Neural progenitor cell (in vitro differentiated cells): ENCODE measurements at regions not wholly inside any gene's neighbourhood (a gene's known extent, or its start where the extent isn't known, plus 50 kb on each side); places are given as distances from the start of the nearest gene placed in this dataset.
A peak's percentile ranks its signal among the peaks of the same experiment; 100 is the strongest.

ENCODE experiments used
- DNase-seq: peaks from one replicate; pipeline ENCODE4 v3.0.0-alpha.2; 2016; ENCODE audit warnings: low spot score
- H2AFZ ChIP-seq: fragments of 200-600 bp; sonication (generic); replicated peaks from 2 replicates; pipeline ENCODE4 v1.6.1; 2016; ENCODE audit warnings: antibody characterized with exemption
- H3F3A ChIP-seq: fragments of 200-600 bp; sonication (generic); 2 replicates; pipeline ENCODE4 v1.6.1; 2016; ENCODE audit warnings: antibody characterized with exemption, low read depth
- H3K27ac ChIP-seq: fragments of 200-600 bp; sonication (generic); 2 replicates; pipeline ENCODE4 v1.5.1; 2016; ENCODE audit warnings: mild to moderate bottlenecking
- H3K27me3 ChIP-seq: fragments of 200-600 bp; sonication (generic); 2 replicates; pipeline ENCODE4 v1.6.1; 2016; ENCODE audit warnings: mild to moderate bottlenecking, moderate library complexity
- H3K36me3 ChIP-seq: fragments of 200-600 bp; sonication (generic); 2 replicates; pipeline ENCODE4 v1.5.1; 2016
- H3K4me1 ChIP-seq: fragments of 200-600 bp; sonication (generic); 2 replicates; pipeline ENCODE4 v1.6.1; 2016; ENCODE audit warnings: mixed run types
- H3K4me2 ChIP-seq: fragments of 200-600 bp; sonication (generic); 2 replicates; pipeline ENCODE4 v1.6.1; 2016
- H3K4me3 ChIP-seq: fragments of 200-600 bp; sonication (generic); 2 replicates; pipeline ENCODE4 v1.5.1; 2016
- H3K79me2 ChIP-seq: fragments of 200-600 bp; sonication (generic); 2 replicates; pipeline ENCODE4 v1.6.1; 2016; ENCODE audit warnings: low read depth
- H3K9ac ChIP-seq: fragments of 200-600 bp; sonication (generic); 2 replicates; pipeline ENCODE4 v1.6.1; 2016
- H3K9me3 ChIP-seq: fragments of 200-600 bp; sonication (generic); 2 replicates; pipeline ENCODE4 v1.5.1; 2016; ENCODE audit warnings: low read depth
- H4K20me1 ChIP-seq: fragments of 200-600 bp; sonication (generic); 2 replicates; pipeline ENCODE4 v1.6.1; 2016; ENCODE audit warnings: low read depth
- H3K27ac Mint-ChIP-seq: 3 replicates; pipeline ENCODE4 v1.8.0; 2021; ENCODE audit warnings: mixed read lengths
- H3K27me3 Mint-ChIP-seq: 2 replicates; pipeline ENCODE4 v1.8.0; 2022; ENCODE audit warnings: low read depth, mild to moderate bottlenecking, inconsistent platforms, moderate library complexity, mixed read lengths; ENCODE audit not compliant: insufficient read depth
- H3K36me3 Mint-ChIP-seq: 3 replicates; pipeline ENCODE4 v1.8.0; 2021; ENCODE audit warnings: mixed read lengths
- H3K4me1 Mint-ChIP-seq: 3 replicates; pipeline ENCODE4 v1.8.0; 2021; ENCODE audit warnings: mixed read lengths
- H3K4me3 Mint-ChIP-seq: 3 replicates; pipeline ENCODE4 v1.8.0; 2021; ENCODE audit warnings: mild to moderate bottlenecking, moderate library complexity, mixed read lengths
- H3K9me3 Mint-ChIP-seq: 3 replicates; pipeline ENCODE4 v1.8.0; 2020; ENCODE audit warnings: mixed read lengths
- EZH2 ChIP-seq: fragments of 200-600 bp; sonication (generic); IDR thresholded peaks from 2 replicates; pipeline ENCODE4 v1.6.1; 2017; ENCODE audit warnings: antibody characterized with exemption, mild to moderate bottlenecking, moderate library complexity
- EZH2phosphoT487 ChIP-seq: fragments of 200-600 bp; sonication (generic); IDR thresholded peaks from 2 replicates; pipeline ENCODE4 v1.6.1; 2017; ENCODE audit warnings: antibody characterized with exemption
- TF ChIP-seq, protein P1 (sequence below): fragments of 200-600 bp; sonication (generic); IDR thresholded peaks from 2 replicates; pipeline ENCODE4 v1.5.1; 2017; ENCODE audit warnings: antibody characterized with exemption, mild to moderate bottlenecking

DNA sequence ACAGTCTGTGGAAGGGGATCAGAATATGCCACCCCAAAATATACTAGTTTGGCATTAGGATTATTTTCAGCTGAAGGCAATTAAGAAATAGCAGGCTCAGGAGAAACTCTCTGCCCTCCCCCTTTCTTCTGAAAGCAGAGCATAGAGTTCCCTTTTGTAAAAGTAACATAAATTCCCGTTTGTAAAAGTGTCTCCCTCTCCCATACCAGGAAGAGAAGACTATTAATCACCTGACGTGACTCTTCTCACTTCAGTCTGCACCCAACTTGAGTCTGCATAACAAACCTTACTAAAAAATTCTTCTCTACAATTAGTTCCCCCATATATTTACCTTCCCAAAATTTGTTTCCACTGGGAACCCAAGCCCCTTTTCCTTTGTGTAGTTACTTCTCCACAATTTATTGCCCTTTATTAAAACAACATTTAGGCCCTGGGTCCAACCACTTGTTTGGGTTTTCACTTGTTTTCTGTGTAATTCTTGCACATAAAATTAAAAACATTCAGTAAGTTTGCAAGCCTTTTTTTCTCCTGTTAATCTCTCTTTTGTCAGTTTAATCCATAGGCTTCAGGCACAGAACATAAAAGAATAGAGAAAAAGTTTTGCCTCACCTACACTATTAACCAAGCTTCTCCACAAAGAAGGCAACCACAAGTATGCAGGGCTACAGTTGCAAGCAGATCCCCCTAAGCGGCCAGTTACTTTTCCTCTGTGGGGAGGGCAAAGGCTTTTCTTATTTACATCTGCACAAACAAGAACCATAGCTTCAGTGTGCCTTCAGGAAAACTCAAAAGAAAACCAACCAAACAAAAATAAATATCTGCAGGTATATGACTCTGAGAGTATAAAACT lies 73.8 kb upstream of the EPCAM start:
- no peaks in the 10 kb centered on the region for H4K20me1 ChIP-seq
- H3K9ac ChIP-seq = no peak overlapping the region
- H3K27me3 ChIP-seq = no peaks in the 10 kb centered on the region
- H3K27ac ChIP-seq = peak overlapping the region; percentile 74
- peak; percentile 31 for DNase-seq
- H3K4me2 ChIP-seq = peak overlapping the region; percentile 12
- H3K79me2 ChIP-seq = no peaks in the 10 kb centered on the region
- peak overlapping the region; percentile 68 for H3K27ac Mint-ChIP-seq
- no peaks in the 10 kb centered on the region for H3K36me3 ChIP-seq
- H3K9me3 Mint-ChIP-seq = no peaks in the 10 kb centered on the region
- H2AFZ ChIP-seq = peak overlapping the region; percentile 48
- peaks cover 15% of the 10 kb centered on the region for H3K4me1 ChIP-seq
- H3K4me1 Mint-ChIP-seq = peaks cover 23% of the 10 kb centered on the region
- no peak overlapping the region for H3K4me3 Mint-ChIP-seq
- no peaks in the 10 kb centered on the region for H3K27me3 Mint-ChIP-seq
- H3K4me3 ChIP-seq = no peak overlapping the region
- TF ChIP-seq EZH2 = no peak
- no peak for TF ChIP-seq EZH2phosphoT487
- peaks cover 9% of the 10 kb centered on the region for H3F3A ChIP-seq
- no peaks in the 10 kb centered on the region for H3K36me3 Mint-ChIP-seq
- H3K9me3 ChIP-seq = no peaks in the 10 kb centered on the region

DNA sequence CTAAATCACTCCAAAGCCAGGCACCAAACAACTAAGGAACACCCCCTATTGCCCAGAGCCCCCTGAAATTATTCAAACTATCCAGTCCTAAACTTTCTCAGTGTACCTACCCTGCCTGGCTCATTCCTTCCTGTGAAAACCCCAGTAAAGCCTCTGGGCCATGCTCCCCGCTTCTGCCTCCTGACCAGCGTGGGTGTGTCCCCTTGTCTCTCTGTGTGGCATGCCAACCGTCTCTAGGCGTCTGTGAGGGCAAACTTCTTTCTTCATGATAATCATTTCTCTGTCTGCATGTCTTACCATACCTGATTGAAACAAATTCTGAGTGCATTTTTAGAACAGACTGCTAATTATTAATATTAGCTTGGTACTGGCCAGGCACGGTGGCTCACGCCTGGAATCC lies 75.1 kb upstream of the EPCAM start:
- Mint-ChIP-seq H3K4me1 (peaks cover 19% of the 10 kb centered on the region), H3K36me3 (no peaks in the 10 kb centered on the region), H3K27me3 (no peaks in the 10 kb centered on the region), H3K27ac (no peak overlapping the region), H3K4me3 (no peak overlapping the region), H3K9me3 (no peaks in the 10 kb centered on the region)
- Histone ChIP-seq H2AFZ (no peak overlapping the region), H4K20me1 (no peaks in the 10 kb centered on the region), H3K4me1 (peaks cover 15% of the 10 kb centered on the region), H3K4me3 (no peak overlapping the region), H3K4me2 (no peak overlapping the region), H3K9ac (no peak overlapping the region), H3F3A (peaks cover 9% of the 10 kb centered on the region), H3K27me3 (no peaks in the 10 kb centered on the region), H3K27ac (no peak overlapping the region), H3K9me3 (no peaks in the 10 kb centered on the region), H3K79me2 (no peaks in the 10 kb centered on the region), H3K36me3 (no peaks in the 10 kb centered on the region)
- no peak for DNase-seq
- TF ChIP-seq, protein P1, sequence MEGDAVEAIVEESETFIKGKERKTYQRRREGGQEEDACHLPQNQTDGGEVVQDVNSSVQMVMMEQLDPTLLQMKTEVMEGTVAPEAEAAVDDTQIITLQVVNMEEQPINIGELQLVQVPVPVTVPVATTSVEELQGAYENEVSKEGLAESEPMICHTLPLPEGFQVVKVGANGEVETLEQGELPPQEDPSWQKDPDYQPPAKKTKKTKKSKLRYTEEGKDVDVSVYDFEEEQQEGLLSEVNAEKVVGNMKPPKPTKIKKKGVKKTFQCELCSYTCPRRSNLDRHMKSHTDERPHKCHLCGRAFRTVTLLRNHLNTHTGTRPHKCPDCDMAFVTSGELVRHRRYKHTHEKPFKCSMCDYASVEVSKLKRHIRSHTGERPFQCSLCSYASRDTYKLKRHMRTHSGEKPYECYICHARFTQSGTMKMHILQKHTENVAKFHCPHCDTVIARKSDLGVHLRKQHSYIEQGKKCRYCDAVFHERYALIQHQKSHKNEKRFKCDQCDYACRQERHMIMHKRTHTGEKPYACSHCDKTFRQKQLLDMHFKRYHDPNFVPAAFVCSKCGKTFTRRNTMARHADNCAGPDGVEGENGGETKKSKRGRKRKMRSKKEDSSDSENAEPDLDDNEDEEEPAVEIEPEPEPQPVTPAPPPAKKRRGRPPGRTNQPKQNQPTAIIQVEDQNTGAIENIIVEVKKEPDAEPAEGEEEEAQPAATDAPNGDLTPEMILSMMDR = no peak
- TF ChIP-seq EZH2phosphoT487 (no peak), EZH2 (no peak)

DNA sequence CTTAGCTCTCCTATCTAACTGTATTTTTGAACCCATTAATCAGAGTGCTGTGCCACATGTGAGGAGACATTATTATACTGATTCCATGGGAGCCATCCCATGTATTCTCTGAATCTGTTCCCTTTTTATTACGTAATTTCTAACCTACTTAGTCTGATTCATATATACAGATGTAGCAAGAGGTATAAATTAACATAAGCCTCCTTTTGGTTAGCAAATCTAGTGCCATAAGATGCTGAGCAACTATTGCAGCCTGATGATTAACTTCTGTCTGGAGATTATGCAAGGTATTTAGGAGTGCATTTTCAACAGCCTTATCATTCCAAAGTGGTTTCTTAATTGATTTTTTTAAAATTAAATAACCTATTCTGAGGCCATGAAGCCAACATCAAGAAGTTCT lies 80.2 kb upstream of the EPCAM start:
- Histone ChIP-seq H3K4me2 (no peak overlapping the region), H3K4me3 (no peak overlapping the region), H4K20me1 (no peaks in the 10 kb centered on the region), H2AFZ (no peak overlapping the region), H3K4me1 (no peaks in the 10 kb centered on the region), H3K9me3 (no peaks in the 10 kb centered on the region), H3K27ac (no peak overlapping the region), H3K36me3 (no peaks in the 10 kb centered on the region), H3K79me2 (no peaks in the 10 kb centered on the region), H3K27me3 (no peaks in the 10 kb centered on the region), H3K9ac (no peak overlapping the region), H3F3A (no peaks in the 10 kb centered on the region)
- Mint-ChIP-seq H3K9me3 (no peaks in the 10 kb centered on the region), H3K27me3 (peaks cover 2% of the 10 kb centered on the region), H3K4me1 (peaks cover 13% of the 10 kb centered on the region), H3K4me3 (no peak overlapping the region), H3K27ac (no peak overlapping the region), H3K36me3 (no peaks in the 10 kb centered on the region)
- DNase-seq = no peak
- TF ChIP-seq, protein P1 = no peak
- TF ChIP-seq EZH2phosphoT487 (no peak), EZH2 (no peak)

DNA sequence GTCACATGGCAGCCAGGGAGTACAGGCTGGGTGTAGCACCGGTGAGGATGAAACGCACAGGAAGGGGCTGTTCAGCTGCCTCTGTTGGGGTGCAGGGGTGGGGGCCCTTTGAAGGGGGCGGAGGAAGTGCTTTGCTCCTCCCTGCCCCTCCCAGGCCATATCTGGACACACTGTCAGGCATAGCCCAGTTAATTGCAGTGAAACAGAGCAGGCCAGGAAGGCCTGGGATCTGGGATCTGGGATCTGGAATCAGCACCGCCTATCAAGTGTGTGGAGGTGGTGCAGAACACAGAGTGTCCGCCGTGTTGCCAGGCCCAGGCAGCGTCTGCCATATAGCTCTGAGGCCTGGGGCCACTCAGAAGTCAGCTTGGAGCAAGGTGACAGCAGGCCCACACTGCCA lies 85.5 kb upstream of the EPCAM start:
- Mint-ChIP-seq H3K4me3 (no peak overlapping the region), H3K27me3 (peaks cover 2% of the 10 kb centered on the region), H3K36me3 (no peaks in the 10 kb centered on the region), H3K4me1 (peaks cover 16% of the 10 kb centered on the region), H3K27ac (no peak overlapping the region), H3K9me3 (peaks cover 2% of the 10 kb centered on the region)
- no peak overlapping the region for H2AFZ ChIP-seq
- no peaks in the 10 kb centered on the region for H3F3A ChIP-seq
- H3K36me3 ChIP-seq = no peaks in the 10 kb centered on the region
- no peak overlapping the region for H3K9ac ChIP-seq
- H3K4me1 ChIP-seq = no peaks in the 10 kb centered on the region
- DNase-seq = no peak
- H3K27ac ChIP-seq = no peak overlapping the region
- no peaks in the 10 kb centered on the region for H3K9me3 ChIP-seq
- no peak overlapping the region for H3K4me3 ChIP-seq
- H3K27me3 ChIP-seq = no peaks in the 10 kb centered on the region
- H4K20me1 ChIP-seq = no peaks in the 10 kb centered on the region
- H3K4me2 ChIP-seq = no peak overlapping the region
- TF ChIP-seq EZH2 = no peak
- TF ChIP-seq EZH2phosphoT487 = no peak
- TF ChIP-seq, protein P1 = no peak
- H3K79me2 ChIP-seq = no peaks in the 10 kb centered on the region
